GM12872 (cell line): ENCODE measurements at regions not wholly inside any gene's neighbourhood (a gene's known extent, or its start where the extent isn't known, plus 50 kb on each side); places are given as distances from the start of the nearest gene placed in this dataset.

Experiments
- CTCF ChIP-seq: IDR thresholded peaks from 3 replicates; pipeline ENCODE4 v1.5.1; 2011; ENCODE audit warnings: low read depth, mild to moderate bottlenecking, low read length, moderate library complexity; ENCODE audit not compliant: insufficient read depth

DNA sequence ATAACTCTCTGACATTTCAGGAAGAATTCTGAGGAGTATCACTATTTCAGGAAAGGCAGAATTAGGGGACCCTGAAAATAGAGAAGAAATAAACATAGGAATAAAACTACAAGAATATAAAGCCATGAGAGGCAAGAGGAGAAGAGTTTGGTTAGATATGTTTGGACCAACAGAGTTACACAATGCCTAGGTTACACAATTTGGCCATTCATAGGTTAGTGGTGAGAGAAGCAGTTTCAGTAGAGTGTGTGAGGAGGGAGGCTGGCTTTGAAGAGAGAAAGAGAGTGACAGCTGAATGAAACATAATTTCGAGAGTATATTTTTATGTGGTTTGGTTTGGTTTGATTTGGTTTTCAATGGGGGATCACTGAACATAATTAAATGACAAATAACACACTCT lies 783.2 kb upstream of the LRRN3 start:
- no peak for TF ChIP-seq CTCF

- no peak for TF ChIP-seq CTCF
Measured at GRCh38 chr7:110308791-110309190, 782.1 kb upstream of the LRRN3 start.

DNA sequence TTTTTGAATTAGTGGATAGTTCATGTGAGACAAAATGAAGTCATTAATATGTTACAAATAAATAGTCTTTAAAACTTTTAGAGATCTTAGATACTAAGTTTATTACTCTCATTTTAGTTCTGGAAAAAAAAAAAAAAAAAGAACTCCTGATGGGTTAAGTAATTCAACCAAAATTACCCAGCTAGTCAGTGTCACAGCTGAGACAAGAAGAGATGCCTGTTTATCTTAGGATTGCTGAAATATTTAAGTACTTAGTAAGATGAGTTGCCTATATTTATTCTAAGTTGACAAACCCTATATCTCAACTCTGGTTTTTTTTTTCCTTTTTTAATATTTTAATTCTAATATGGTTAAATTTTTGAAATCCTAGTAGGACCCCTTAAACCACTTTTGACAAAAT lies 781.0 kb upstream of the LRRN3 start:
- TF ChIP-seq CTCF, result no peak

- TF ChIP-seq CTCF, result no peak
Measured at GRCh38 chr7:110311556-110311955, 779.4 kb upstream of the LRRN3 start.

DNA sequence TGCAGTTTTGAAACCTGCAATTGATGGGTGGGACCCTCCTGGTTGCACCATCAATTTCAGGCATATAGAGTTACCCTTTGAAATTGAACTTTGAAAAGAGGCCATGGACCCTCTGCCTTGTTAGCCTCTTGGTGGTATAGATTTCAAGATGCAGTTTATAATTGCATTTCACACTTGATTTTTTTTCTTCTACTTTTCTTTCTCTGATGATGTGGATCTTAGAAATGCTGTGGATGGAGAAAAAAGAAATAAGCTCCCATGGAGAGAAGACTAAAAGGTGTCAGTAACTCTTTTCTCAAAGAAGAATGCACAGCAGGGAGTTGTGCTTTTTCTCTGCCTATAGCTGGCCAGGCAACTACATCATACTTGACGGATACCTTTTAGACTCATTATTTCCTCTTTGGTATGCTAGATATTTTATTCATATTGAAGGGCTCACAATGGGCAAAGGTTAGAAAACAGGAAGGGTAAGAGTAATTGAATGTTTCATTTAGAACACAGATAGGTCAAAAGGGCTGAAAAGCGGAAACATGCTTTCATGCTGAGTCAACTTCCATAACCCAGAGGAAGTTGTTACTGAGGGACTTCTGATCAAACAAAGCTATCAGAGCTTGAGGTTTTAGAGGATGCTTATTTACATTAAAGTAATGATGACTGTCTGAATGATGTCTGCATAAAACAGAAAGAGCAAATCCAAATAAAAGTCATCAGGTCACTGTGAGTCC lies 773.2 kb upstream of the LRRN3 start:
- no peak for TF ChIP-seq CTCF

DNA sequence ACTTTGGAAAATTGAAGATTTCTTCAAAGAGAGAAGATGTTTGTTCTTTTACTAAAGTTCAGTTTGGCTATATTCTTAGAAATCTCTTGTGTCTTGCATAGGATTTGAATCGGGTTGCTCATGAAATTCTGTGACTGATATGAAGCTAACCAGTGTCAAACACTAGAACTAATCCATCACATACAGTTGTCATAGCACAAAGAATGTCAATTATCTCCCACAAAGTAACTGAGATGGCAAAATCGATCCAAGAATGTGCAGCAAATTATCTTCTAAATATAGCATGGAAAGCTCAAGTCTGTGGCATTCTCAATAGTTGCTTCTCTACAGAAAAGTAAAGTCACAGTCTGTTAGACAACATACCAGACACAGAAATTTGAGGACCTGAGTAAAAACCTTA lies 768.1 kb upstream of the LRRN3 start:
- no peak for TF ChIP-seq CTCF

- no peak for TF ChIP-seq CTCF
Measured at GRCh38 chr7:110326966-110327365, 764.0 kb upstream of the LRRN3 start.
